ENCODE measurements at regions not wholly inside any gene's neighbourhood (a gene's known extent, or its start where the extent isn't known, plus 50 kb on each side); places are given as distances from the start of the nearest gene placed in this dataset.

DNA sequence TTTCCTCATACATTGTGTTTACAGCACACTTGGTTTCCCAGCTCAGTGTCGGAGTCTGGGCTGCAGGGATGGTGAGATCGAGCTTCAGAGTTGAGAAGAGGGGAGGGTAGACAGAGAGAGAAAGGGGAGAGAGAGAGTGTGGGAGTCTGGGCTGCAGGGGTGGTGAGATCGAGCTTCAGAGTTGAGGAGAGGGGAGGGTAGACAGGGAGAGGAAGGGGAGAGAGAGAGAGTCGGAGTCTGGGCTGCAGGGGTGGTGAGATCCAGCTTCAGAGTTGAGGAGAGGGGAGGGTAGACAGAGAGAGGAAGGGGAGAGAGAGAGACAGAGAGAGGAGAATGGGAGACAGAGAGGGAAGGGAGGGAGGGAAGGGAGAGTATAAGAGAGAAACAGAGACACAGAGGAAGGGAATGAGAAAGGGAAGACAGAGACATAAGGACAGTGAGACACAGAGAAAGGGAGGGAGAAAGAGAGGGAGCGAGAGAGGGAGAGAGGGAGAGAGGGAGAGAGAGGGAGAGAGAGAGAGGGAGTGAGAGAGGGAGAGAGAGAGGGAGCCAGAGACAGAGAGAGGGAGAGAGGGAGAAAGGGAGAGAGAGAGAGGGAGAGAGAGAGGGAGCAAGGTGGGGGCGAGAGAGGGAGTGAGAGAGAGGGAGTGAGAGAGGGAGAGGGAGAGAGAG lies 222.7 kb upstream of the GMDS start:
- H3K27ac ChIP-seq (ENCODE audit: extremely low read length, insufficient read depth, low read length) = no peak overlapping the region
- ChIA-PET CTCF (ENCODE audit: low intra/inter-chr PET ratio, low total read pairs) (no interaction called here), POLR2A (no interaction called here)
- WGBS (ENCODE audit: low lambda C conversion rate) = 20% methylated on average over 6 of the region's 6 CpGs
- H4K20me1 ChIP-seq (ENCODE audit: insufficient read depth, low read length) = no peaks in the 10 kb centered on the region
- peaks cover 6% of the 10 kb centered on the region for H3K4me1 ChIP-seq (ENCODE audit: insufficient read depth, low read length)
- ATAC-seq = no peak
- H2AFZ ChIP-seq (ENCODE audit: low read length) = no peak overlapping the region
- DNase-seq (ENCODE audit: low spot score) = no peak
- H3K27me3 ChIP-seq (ENCODE audit: control insufficient read depth in 1 of 2, insufficient read depth in 2 of 2, low read length in 2 of 2) = peaks cover 5 to 23% of the 10 kb centered on the region in 2 experiments; a peak in 2 of 5 replicates
- in situ Hi-C loops (cut with HindIII; ENCODE audit: extremely low pct_ligation_motif_present, low pct_unique_long_range_greater_than_20kb) = no loop called here
- H3K79me2 ChIP-seq (ENCODE audit: insufficient read depth, low read length) = no peaks in the 10 kb centered on the region
- no peaks in the 10 kb centered on the region for H3K9me3 ChIP-seq (ENCODE audit: low read length)
- H3K9ac ChIP-seq (ENCODE audit: insufficient read depth, low read depth, low read length) = no peak overlapping the region
- intact Hi-C loops (cut with micrococcal nuclease; ENCODE audit: unreplicated experiment) = no loop called here
- no TSS peak for BruUV-seq (replicated peaks)
- no peaks in the 10 kb centered on the region for H3K36me3 ChIP-seq (replicated peaks in 1 of 2; ENCODE audit: control insufficient read depth in 1 of 2, insufficient read depth in 2 of 2, low read length in 2 of 2)
- FAIRE-seq = no peak
- no peak overlapping the region for H3K4me2 ChIP-seq (ENCODE audit: low read depth, low read length)
- TF ChIP-seq ZSCAN20 (CRISPR knock-in tag; IDR thresholded peaks at IDR 0.05; ENCODE audit: borderline replicate concordance) (no peak), NONO (IDR thresholded peaks at IDR 0.05) (0 out of 2 replicates have a peak, but pooled peaks have one; percentile 44), NONO (CRISPR knock-in tag; conservative IDR thresholded peaks at IDR 0.05) (no peak)
- no peak overlapping the region for H3K4me3 ChIP-seq (replicated peaks in 1 of 3; ENCODE audit: insufficient read depth in 1 of 3, low read depth in 2 of 3, low read length in 3 of 3)

DNA sequence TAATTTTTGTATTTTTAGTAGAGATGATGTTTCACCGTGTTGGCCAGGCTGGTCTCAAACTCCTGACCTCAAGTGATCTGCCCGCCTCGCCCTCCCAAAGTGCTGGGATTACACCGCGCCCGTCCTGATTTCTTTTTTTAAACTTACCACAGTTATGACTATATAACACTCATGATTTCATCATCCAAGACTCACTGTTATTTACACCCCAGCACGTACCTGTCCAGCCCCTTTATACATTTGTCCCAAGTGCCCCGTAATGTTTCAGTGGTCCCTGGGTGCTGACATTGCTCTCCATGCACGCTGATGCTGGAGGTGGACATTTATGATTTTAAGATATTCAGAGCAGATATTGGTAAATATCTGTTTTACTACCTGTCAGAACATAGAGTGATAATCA lies 219.9 kb upstream of the GMDS start:
- DNase-seq (ENCODE audit: low spot score) (no peak), ATAC-seq (no peak), FAIRE-seq (no peak)
- no TSS peak for BruUV-seq (replicated peaks)
- H3K4me1 ChIP-seq (ENCODE audit: insufficient read depth, low read length) = no peaks in the 10 kb centered on the region
- H4K20me1 ChIP-seq (ENCODE audit: insufficient read depth, low read length) = no peaks in the 10 kb centered on the region
- TF ChIP-seq, protein P1, sequence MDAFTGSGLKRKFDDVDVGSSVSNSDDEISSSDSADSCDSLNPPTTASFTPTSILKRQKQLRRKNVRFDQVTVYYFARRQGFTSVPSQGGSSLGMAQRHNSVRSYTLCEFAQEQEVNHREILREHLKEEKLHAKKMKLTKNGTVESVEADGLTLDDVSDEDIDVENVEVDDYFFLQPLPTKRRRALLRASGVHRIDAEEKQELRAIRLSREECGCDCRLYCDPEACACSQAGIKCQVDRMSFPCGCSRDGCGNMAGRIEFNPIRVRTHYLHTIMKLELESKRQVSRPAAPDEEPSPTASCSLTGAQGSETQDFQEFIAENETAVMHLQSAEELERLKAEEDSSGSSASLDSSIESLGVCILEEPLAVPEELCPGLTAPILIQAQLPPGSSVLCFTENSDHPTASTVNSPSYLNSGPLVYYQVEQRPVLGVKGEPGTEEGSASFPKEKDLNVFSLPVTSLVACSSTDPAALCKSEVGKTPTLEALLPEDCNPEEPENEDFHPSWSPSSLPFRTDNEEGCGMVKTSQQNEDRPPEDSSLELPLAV (CRISPR knock-in tag; conservative IDR thresholded peaks at IDR 0.05; ENCODE audit: low read depth) = no peak
- 0 out of 2 replicates have a peak, but pooled peaks have one; percentile 12 for TF ChIP-seq ATF7 (IDR thresholded peaks at IDR 0.05)
- TF ChIP-seq ATF7 (CRISPR knock-in tag; IDR thresholded peaks at IDR 0.05) = no peak
- TF ChIP-seq ZNF644 (CRISPR knock-in tag; IDR thresholded peaks at IDR 0.05; ENCODE audit: low read depth) = no peak
- no peak for TF ChIP-seq SOX13 (IDR thresholded peaks at IDR 0.05)
- no peak for TF ChIP-seq SOX13 (CRISPR knock-in tag; conservative IDR thresholded peaks at IDR 0.05 in 1 of 2, IDR thresholded peaks at IDR 0.05 in 1 of 2)
- CTCF ChIA-PET (ENCODE audit: low intra/inter-chr PET ratio, low total read pairs) = no interaction called here
- in situ Hi-C loops (cut with HindIII; ENCODE audit: extremely low pct_ligation_motif_present, low pct_unique_long_range_greater_than_20kb) (no loop called here), intact Hi-C loops (cut with micrococcal nuclease; ENCODE audit: unreplicated experiment) (no loop called here)
- H3K9ac ChIP-seq (ENCODE audit: insufficient read depth, low read depth, low read length) = no peak overlapping the region
- no peak overlapping the region for H3K27ac ChIP-seq (ENCODE audit: extremely low read length, insufficient read depth, low read length)
- peaks cover 5 to 16% of the 10 kb centered on the region in 2 experiments; a peak in 2 of 5 replicates for H3K27me3 ChIP-seq (ENCODE audit: control insufficient read depth in 1 of 2, insufficient read depth in 2 of 2, low read length in 2 of 2)
- H3K36me3 ChIP-seq (replicated peaks in 1 of 2; ENCODE audit: control insufficient read depth in 1 of 2, insufficient read depth in 2 of 2, low read length in 2 of 2) = no peaks in the 10 kb centered on the region
- no peaks in the 10 kb centered on the region for H3K9me3 ChIP-seq (ENCODE audit: low read length)
- no peak overlapping the region for H3K4me2 ChIP-seq (ENCODE audit: low read depth, low read length)
- no peak overlapping the region for H3K4me3 ChIP-seq (replicated peaks in 1 of 3; ENCODE audit: insufficient read depth in 1 of 3, low read depth in 2 of 3, low read length in 3 of 3)
- no peak overlapping the region for H2AFZ ChIP-seq (ENCODE audit: low read length)
- 82% methylated on average over 9 of the region's 9 CpGs for WGBS (ENCODE audit: low lambda C conversion rate)
- H3K79me2 ChIP-seq (ENCODE audit: insufficient read depth, low read length) = no peaks in the 10 kb centered on the region
- POLR2A ChIA-PET = no interaction called here
